IPS-20b (cell line): ENCODE measurements at regions not wholly inside any gene's neighbourhood (a gene's known extent, or its start where the extent isn't known, plus 50 kb on each side); places are given as distances from the start of the nearest gene placed in this dataset.

ENCODE experiments used
- H3K27ac ChIP-seq: one replicate; pipeline ENCODE4 v1.5.1; 2013; ENCODE audit warnings: low read length
- H3K27me3 ChIP-seq: 2 replicates; pipeline ENCODE4 v1.6.1; 2013; ENCODE audit warnings: mild to moderate bottlenecking, low read length, inconsistent platforms; ENCODE audit not compliant: insufficient read depth
- H3K36me3 ChIP-seq: 2 replicates; pipeline ENCODE4 v1.6.1; 2013; ENCODE audit warnings: low read depth, mild to moderate bottlenecking, inconsistent platforms, low read length, moderate library complexity; ENCODE audit not compliant: insufficient read depth
- H3K4me1 ChIP-seq: 2 replicates; pipeline ENCODE4 v1.6.1; 2013; ENCODE audit warnings: mild to moderate bottlenecking, control low read depth, inconsistent platforms, low read length, moderate library complexity; ENCODE audit not compliant: insufficient read depth
- H3K4me3 ChIP-seq: 2 replicates; pipeline ENCODE4 v1.5.1; 2013; ENCODE audit warnings: mild to moderate bottlenecking, low read length, inconsistent platforms
- H3K9ac ChIP-seq: 2 replicates; pipeline ENCODE4 v1.6.1; 2013; ENCODE audit warnings: low read depth, mild to moderate bottlenecking, inconsistent platforms, low read length, moderate library complexity
- H3K9me3 ChIP-seq: 2 replicates; pipeline ENCODE4 v1.6.1; 2013; ENCODE audit warnings: mild to moderate bottlenecking, low read depth, low read length, inconsistent platforms; ENCODE audit not compliant: insufficient read depth

- Histone ChIP-seq H3K4me1 (no peaks in the 10 kb centered on the region), H3K9me3 (no peaks in the 10 kb centered on the region), H3K27me3 (no peaks in the 10 kb centered on the region), H3K27ac (no peak overlapping the region), H3K36me3 (no peaks in the 10 kb centered on the region), H3K9ac (no peak overlapping the region), H3K4me3 (no peak overlapping the region)
These were observed 205.4 kb downstream of the ENGASE start for GRCh38 chr17:79280010-79280409.

- no peak overlapping the region for H3K9ac ChIP-seq
- no peaks in the 10 kb centered on the region for H3K27me3 ChIP-seq
- no peaks in the 10 kb centered on the region for H3K36me3 ChIP-seq
- no peaks in the 10 kb centered on the region for H3K9me3 ChIP-seq
- no peak overlapping the region for H3K4me3 ChIP-seq
- H3K27ac ChIP-seq: no peak overlapping the region
- no peaks in the 10 kb centered on the region for H3K4me1 ChIP-seq
These were observed 204.7 kb downstream of the ENGASE start for GRCh38 chr17:79279320-79279719.

- H3K9me3 ChIP-seq: no peaks in the 10 kb centered on the region
- H3K4me1 ChIP-seq: no peaks in the 10 kb centered on the region
- no peaks in the 10 kb centered on the region for H3K27me3 ChIP-seq
- no peak overlapping the region for H3K9ac ChIP-seq
- no peak overlapping the region for H3K27ac ChIP-seq
- no peak overlapping the region for H3K4me3 ChIP-seq
- no peaks in the 10 kb centered on the region for H3K36me3 ChIP-seq
These were observed 202.2 kb downstream of the ENGASE start for GRCh38 chr17:79276821-79277220.

- Histone ChIP-seq H3K27ac (no peak overlapping the region), H3K9ac (no peak overlapping the region), H3K4me3 (no peak overlapping the region), H3K9me3 (no peaks in the 10 kb centered on the region), H3K4me1 (peaks cover 3% of the 10 kb centered on the region; the same call in 1 of the 2 replicates), H3K36me3 (no peaks in the 10 kb centered on the region), H3K27me3 (no peaks in the 10 kb centered on the region; the same call in none of the 2 replicates)
These were observed 199.0 kb downstream of the ENGASE start for GRCh38 chr17:79273660-79274059.

GRCh38 chr17:79272666-79273219 is 198.1 kb downstream of the ENGASE start:
- Histone ChIP-seq H3K36me3 (no peaks in the 10 kb centered on the region), H3K9ac (no peak overlapping the region), H3K27me3 (no peaks in the 10 kb centered on the region; the same call in none of the 2 replicates), H3K4me1 (peaks cover 3% of the 10 kb centered on the region; the same call in 1 of the 2 replicates), H3K9me3 (no peaks in the 10 kb centered on the region), H3K4me3 (no peak overlapping the region), H3K27ac (no peak overlapping the region)

GRCh38 chr17:79272220-79272619 is 197.6 kb downstream of the ENGASE start:
- H3K4me3 ChIP-seq: no peak overlapping the region

GRCh38 chr17:79269620-79270019 is 195.0 kb downstream of the ENGASE start:
- no peaks in the 10 kb centered on the region for H3K9me3 ChIP-seq
- no peak overlapping the region for H3K9ac ChIP-seq
- no peaks in the 10 kb centered on the region for H3K36me3 ChIP-seq
- no peaks in the 10 kb centered on the region; the same call in none of the 2 replicates for H3K27me3 ChIP-seq
- H3K4me3 ChIP-seq: no peak overlapping the region
- peaks cover 3% of the 10 kb centered on the region; the same call in 1 of the 2 replicates for H3K4me1 ChIP-seq
- no peak overlapping the region for H3K27ac ChIP-seq

More at GRCh38 chr17:79272220-79272619, 197.6 kb downstream of the ENGASE start:
- no peak overlapping the region for H3K27ac ChIP-seq
- no peaks in the 10 kb centered on the region for H3K9me3 ChIP-seq
- no peaks in the 10 kb centered on the region; the same call in none of the 2 replicates for H3K27me3 ChIP-seq
- H3K36me3 ChIP-seq: no peaks in the 10 kb centered on the region
- no peak overlapping the region for H3K9ac ChIP-seq
- peaks cover 3% of the 10 kb centered on the region; the same call in 1 of the 2 replicates for H3K4me1 ChIP-seq

GRCh38 chr17:79263191-79263590 is 188.6 kb downstream of the ENGASE start:
- Histone ChIP-seq H3K4me3 (no peak overlapping the region), H3K27ac (no peak overlapping the region), H3K27me3 (no peaks in the 10 kb centered on the region), H3K9ac (no peak overlapping the region), H3K9me3 (no peaks in the 10 kb centered on the region), H3K36me3 (no peaks in the 10 kb centered on the region), H3K4me1 (no peaks in the 10 kb centered on the region)

GRCh38 chr17:79262624-79263023 is 188.0 kb downstream of the ENGASE start:
- H3K27me3 ChIP-seq: no peaks in the 10 kb centered on the region

GRCh38 chr17:79261355-79262072 is 186.9 kb downstream of the ENGASE start:
- no peak overlapping the region for H3K9ac ChIP-seq
- H3K4me1 ChIP-seq: no peaks in the 10 kb centered on the region
- no peaks in the 10 kb centered on the region for H3K27me3 ChIP-seq
- no peaks in the 10 kb centered on the region for H3K9me3 ChIP-seq
- H3K36me3 ChIP-seq: no peaks in the 10 kb centered on the region
- H3K27ac ChIP-seq: no peak overlapping the region
- H3K4me3 ChIP-seq: no peak overlapping the region

More at GRCh38 chr17:79262624-79263023, 188.0 kb downstream of the ENGASE start:
- no peaks in the 10 kb centered on the region for H3K36me3 ChIP-seq
- H3K9ac ChIP-seq: no peak overlapping the region
- H3K9me3 ChIP-seq: no peaks in the 10 kb centered on the region
- no peak overlapping the region for H3K4me3 ChIP-seq
- H3K4me1 ChIP-seq: no peaks in the 10 kb centered on the region
- no peak overlapping the region for H3K27ac ChIP-seq

- Histone ChIP-seq H3K9ac (no peak overlapping the region), H3K27me3 (no peaks in the 10 kb centered on the region), H3K9me3 (no peaks in the 10 kb centered on the region), H3K27ac (no peak overlapping the region), H3K4me1 (no peaks in the 10 kb centered on the region), H3K4me3 (no peak overlapping the region), H3K36me3 (no peaks in the 10 kb centered on the region)
These were observed 184.2 kb downstream of the ENGASE start for GRCh38 chr17:79258843-79259242.

- Histone ChIP-seq H3K36me3 (no peaks in the 10 kb centered on the region), H3K27me3 (no peaks in the 10 kb centered on the region), H3K4me1 (no peaks in the 10 kb centered on the region), H3K9me3 (no peaks in the 10 kb centered on the region), H3K9ac (no peak overlapping the region), H3K4me3 (no peak overlapping the region), H3K27ac (no peak overlapping the region)
These were observed 183.4 kb downstream of the ENGASE start for GRCh38 chr17:79258041-79258440.
